ENCODE measurements at regions not wholly inside any gene's neighbourhood (a gene's known extent, or its start where the extent isn't known, plus 50 kb on each side); places are given as distances from the start of the nearest gene placed in this dataset.

DNA sequence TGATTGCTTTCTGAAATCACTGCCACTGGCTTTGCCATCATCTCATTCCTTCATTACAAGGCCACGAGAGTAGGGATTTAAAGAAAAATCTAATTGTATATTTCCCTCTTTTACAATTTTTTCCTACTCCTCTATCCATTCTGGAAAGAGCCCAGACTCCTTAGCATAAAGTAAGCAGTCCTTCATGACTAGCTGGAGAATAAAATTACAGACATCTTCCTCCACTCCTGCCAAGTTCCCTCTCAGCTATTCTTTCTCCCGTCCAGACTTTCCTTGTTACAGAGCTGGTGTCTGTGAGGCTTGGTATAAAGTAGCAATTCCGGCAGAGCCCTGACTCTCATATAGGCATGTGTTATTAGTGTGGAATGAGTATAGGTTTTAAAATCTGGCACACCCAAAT, 806.8 kb downstream of the PLCL1 start:
- TF ChIP-seq POLR2AphosphoS5 (IDR thresholded peaks at IDR 0.05): no peak
- TF ChIP-seq, protein P1, sequence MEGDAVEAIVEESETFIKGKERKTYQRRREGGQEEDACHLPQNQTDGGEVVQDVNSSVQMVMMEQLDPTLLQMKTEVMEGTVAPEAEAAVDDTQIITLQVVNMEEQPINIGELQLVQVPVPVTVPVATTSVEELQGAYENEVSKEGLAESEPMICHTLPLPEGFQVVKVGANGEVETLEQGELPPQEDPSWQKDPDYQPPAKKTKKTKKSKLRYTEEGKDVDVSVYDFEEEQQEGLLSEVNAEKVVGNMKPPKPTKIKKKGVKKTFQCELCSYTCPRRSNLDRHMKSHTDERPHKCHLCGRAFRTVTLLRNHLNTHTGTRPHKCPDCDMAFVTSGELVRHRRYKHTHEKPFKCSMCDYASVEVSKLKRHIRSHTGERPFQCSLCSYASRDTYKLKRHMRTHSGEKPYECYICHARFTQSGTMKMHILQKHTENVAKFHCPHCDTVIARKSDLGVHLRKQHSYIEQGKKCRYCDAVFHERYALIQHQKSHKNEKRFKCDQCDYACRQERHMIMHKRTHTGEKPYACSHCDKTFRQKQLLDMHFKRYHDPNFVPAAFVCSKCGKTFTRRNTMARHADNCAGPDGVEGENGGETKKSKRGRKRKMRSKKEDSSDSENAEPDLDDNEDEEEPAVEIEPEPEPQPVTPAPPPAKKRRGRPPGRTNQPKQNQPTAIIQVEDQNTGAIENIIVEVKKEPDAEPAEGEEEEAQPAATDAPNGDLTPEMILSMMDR (IDR thresholded peaks at IDR 0.05): no peak

All from suprapubic skin (tissue), 3 donors.